ENCODE measurements at regions not wholly inside any gene's neighbourhood (a gene's known extent, or its start where the extent isn't known, plus 50 kb on each side); places are given as distances from the start of the nearest gene placed in this dataset.

DNA sequence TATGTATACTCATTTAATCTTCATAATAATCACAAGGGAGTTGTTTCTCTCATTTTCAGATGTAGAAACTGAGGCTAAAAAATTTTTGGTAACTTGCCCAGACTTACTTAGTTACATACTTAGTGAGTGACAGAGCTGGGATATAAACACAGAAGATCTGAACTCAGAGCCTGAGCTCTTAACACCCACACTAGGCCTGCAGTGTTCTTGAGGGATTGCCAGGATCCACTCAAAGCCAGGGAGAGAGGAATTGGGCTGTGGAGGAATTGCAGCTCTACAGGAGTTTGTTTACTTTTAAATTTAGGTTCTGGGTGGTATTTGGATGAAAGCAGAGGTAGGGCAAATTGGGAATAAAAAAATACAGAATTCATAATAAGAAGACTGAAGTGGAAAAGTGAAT lies 515.1 kb upstream of the PLXNA2 start:
- no peak for ATAC-seq
- no peak for DNase-seq (ENCODE audit: low read depth, low spot score)
- Histone ChIP-seq H3K9me3 (ENCODE audit: control insufficient read depth, insufficient read depth, low read depth, low read length) (no peaks in the 10 kb centered on the region), H3K27ac (ENCODE audit: low read length) (no peak overlapping the region), H3K27me3 (ENCODE audit: control insufficient read depth, insufficient read depth, low read length) (no peaks in the 10 kb centered on the region), H3K4me3 (ENCODE audit: low read depth in 2 of 2, low read length in 2 of 2) (no peak overlapping the region), H3K36me3 (ENCODE audit: control insufficient read depth, insufficient read depth, low read length) (no peaks in the 10 kb centered on the region), H3K4me1 (ENCODE audit: control insufficient read depth, insufficient read depth, low read length) (no peaks in the 10 kb centered on the region)
- ChIA-PET POLR2A (no interaction called here), CTCF (no interaction called here)
- in situ Hi-C loops (cut with HindIII; ENCODE audit: low pct_unique_long_range_greater_than_20kb, low sequenced_read_pairs) (no loop called here), intact Hi-C loops (cut with micrococcal nuclease; ENCODE audit: unreplicated experiment) (no loop called here)
- BruUV-seq (replicated peaks): no TSS peak
- no peak for TF ChIP-seq TCF7L2 (IDR thresholded peaks at IDR 0.05; ENCODE audit: low read depth, low read length)
- no peak for TF ChIP-seq SIN3A (IDR thresholded peaks at IDR 0.05; ENCODE audit: borderline replicate concordance, insufficient read depth, low read depth, low read length)

DNA sequence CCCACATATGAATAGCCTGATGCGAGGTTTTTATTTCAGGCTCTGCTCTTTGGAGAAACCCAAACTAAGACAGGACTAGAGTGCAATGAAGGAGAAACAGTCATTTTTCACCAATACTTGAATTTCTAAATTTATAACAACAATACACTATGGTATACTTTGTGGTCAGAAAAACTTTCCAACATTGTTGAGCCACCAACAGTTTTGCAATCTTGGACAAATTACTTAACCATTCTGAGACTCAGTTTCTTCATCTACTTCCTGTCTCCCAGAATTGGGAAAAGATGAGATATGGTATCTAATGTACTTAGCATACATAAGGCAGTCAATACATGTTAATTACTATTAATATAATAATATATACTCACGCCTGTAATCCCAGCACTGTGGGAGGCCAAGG lies 519.8 kb upstream of the PLXNA2 start:
- H3K36me3 ChIP-seq (ENCODE audit: control insufficient read depth, insufficient read depth, low read length): no peaks in the 10 kb centered on the region
- BruUV-seq (replicated peaks): no TSS peak
- TF ChIP-seq SIN3A (IDR thresholded peaks at IDR 0.05; ENCODE audit: borderline replicate concordance, insufficient read depth, low read depth, low read length): no peak
- no peak for TF ChIP-seq POLR2AphosphoS5 (IDR thresholded peaks at IDR 0.05; ENCODE audit: low read depth, low read length)
- TF ChIP-seq, protein P1, sequence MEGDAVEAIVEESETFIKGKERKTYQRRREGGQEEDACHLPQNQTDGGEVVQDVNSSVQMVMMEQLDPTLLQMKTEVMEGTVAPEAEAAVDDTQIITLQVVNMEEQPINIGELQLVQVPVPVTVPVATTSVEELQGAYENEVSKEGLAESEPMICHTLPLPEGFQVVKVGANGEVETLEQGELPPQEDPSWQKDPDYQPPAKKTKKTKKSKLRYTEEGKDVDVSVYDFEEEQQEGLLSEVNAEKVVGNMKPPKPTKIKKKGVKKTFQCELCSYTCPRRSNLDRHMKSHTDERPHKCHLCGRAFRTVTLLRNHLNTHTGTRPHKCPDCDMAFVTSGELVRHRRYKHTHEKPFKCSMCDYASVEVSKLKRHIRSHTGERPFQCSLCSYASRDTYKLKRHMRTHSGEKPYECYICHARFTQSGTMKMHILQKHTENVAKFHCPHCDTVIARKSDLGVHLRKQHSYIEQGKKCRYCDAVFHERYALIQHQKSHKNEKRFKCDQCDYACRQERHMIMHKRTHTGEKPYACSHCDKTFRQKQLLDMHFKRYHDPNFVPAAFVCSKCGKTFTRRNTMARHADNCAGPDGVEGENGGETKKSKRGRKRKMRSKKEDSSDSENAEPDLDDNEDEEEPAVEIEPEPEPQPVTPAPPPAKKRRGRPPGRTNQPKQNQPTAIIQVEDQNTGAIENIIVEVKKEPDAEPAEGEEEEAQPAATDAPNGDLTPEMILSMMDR (IDR thresholded peaks at IDR 0.05): no peak
- TF ChIP-seq, protein P2, sequence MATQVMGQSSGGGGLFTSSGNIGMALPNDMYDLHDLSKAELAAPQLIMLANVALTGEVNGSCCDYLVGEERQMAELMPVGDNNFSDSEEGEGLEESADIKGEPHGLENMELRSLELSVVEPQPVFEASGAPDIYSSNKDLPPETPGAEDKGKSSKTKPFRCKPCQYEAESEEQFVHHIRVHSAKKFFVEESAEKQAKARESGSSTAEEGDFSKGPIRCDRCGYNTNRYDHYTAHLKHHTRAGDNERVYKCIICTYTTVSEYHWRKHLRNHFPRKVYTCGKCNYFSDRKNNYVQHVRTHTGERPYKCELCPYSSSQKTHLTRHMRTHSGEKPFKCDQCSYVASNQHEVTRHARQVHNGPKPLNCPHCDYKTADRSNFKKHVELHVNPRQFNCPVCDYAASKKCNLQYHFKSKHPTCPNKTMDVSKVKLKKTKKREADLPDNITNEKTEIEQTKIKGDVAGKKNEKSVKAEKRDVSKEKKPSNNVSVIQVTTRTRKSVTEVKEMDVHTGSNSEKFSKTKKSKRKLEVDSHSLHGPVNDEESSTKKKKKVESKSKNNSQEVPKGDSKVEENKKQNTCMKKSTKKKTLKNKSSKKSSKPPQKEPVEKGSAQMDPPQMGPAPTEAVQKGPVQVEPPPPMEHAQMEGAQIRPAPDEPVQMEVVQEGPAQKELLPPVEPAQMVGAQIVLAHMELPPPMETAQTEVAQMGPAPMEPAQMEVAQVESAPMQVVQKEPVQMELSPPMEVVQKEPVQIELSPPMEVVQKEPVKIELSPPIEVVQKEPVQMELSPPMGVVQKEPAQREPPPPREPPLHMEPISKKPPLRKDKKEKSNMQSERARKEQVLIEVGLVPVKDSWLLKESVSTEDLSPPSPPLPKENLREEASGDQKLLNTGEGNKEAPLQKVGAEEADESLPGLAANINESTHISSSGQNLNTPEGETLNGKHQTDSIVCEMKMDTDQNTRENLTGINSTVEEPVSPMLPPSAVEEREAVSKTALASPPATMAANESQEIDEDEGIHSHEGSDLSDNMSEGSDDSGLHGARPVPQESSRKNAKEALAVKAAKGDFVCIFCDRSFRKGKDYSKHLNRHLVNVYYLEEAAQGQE (IDR thresholded peaks at IDR 0.05; ENCODE audit: insufficient read depth in 1 of 2, low read depth in 2 of 2, low read length in 1 of 2): no peak
- H3K4me1 ChIP-seq (ENCODE audit: control insufficient read depth, insufficient read depth, low read length): no peaks in the 10 kb centered on the region
- H3K27ac ChIP-seq (ENCODE audit: low read length): no peak overlapping the region
- CTCF ChIA-PET: no interaction called here
- H3K27me3 ChIP-seq (ENCODE audit: control insufficient read depth, insufficient read depth, low read length): no peaks in the 10 kb centered on the region
- DNase-seq (ENCODE audit: low read depth, low spot score) (no peak), ATAC-seq (no peak)
- in situ Hi-C loops (cut with HindIII; ENCODE audit: low pct_unique_long_range_greater_than_20kb, low sequenced_read_pairs) (no loop called here), intact Hi-C loops (cut with micrococcal nuclease; ENCODE audit: unreplicated experiment) (no loop called here)
- H3K9me3 ChIP-seq (ENCODE audit: control insufficient read depth, insufficient read depth, low read depth, low read length): no peaks in the 10 kb centered on the region
- no peak overlapping the region for H3K4me3 ChIP-seq (ENCODE audit: low read depth in 2 of 2, low read length in 2 of 2)
- POLR2A ChIA-PET: no interaction called here

DNA sequence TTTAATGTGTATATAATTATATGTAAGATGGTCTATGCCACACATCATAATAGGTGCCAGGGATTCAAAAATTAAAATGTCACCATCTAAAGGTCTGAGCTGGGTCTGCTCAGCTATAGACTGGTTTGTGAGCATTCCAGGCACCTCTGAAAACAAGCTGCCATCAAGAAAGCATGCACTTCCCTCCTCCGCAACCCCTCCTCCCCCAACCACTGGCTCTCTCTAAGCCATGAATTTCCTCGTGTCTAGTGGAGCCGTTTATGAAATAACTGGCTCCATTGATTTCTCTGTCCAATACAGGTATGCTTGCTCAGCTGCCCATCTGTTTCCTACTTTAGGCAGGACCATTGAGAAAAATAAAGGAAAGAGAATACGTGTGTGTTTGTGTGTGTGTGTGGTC lies 522.6 kb upstream of the PLXNA2 start:
- Histone ChIP-seq H3K9me3 (ENCODE audit: control insufficient read depth, insufficient read depth, low read depth, low read length) (no peaks in the 10 kb centered on the region), H3K27me3 (ENCODE audit: control insufficient read depth, insufficient read depth, low read length) (no peaks in the 10 kb centered on the region), H3K27ac (ENCODE audit: low read length) (no peak overlapping the region), H3K36me3 (ENCODE audit: control insufficient read depth, insufficient read depth, low read length) (no peaks in the 10 kb centered on the region), H3K4me3 (ENCODE audit: low read depth in 2 of 2, low read length in 2 of 2) (no peak overlapping the region), H3K4me1 (ENCODE audit: control insufficient read depth, insufficient read depth, low read length) (no peaks in the 10 kb centered on the region)
- POLR2A ChIA-PET: no interaction called here
- CTCF ChIA-PET: no interaction called here
- TF ChIP-seq, protein P2 (IDR thresholded peaks at IDR 0.05; ENCODE audit: insufficient read depth in 1 of 2, low read depth in 2 of 2, low read length in 1 of 2): no peak
- TF ChIP-seq, protein P1 (IDR thresholded peaks at IDR 0.05): no peak
- no peak for TF ChIP-seq TCF7L2 (IDR thresholded peaks at IDR 0.05; ENCODE audit: low read depth, low read length)
- ATAC-seq (no peak), DNase-seq (ENCODE audit: low read depth, low spot score) (no peak)
- no TSS peak for BruUV-seq (replicated peaks)
- intact Hi-C loops (cut with micrococcal nuclease; ENCODE audit: unreplicated experiment) (no loop called here), in situ Hi-C loops (cut with HindIII; ENCODE audit: low pct_unique_long_range_greater_than_20kb, low sequenced_read_pairs) (no loop called here)
